K562 (cell line): ENCODE measurements at regions not wholly inside any gene's neighbourhood (a gene's known extent, or its start where the extent isn't known, plus 50 kb on each side); places are given as distances from the start of the nearest gene placed in this dataset.

Experiments
- ATAC-seq: fragments of 200-7000 bp; cut with Tn5 transposase; 3 replicates; pipeline ENCODE4 v1.9.1; 2020; ENCODE audit warnings: moderate library complexity
- BruUV-seq: library from RNA; stranded (reverse); fragments of 400-500 nt; replicated peaks from 2 replicates; lab custom pipeline; 2021; lab: Mats Ljungman, UMichigan
- CTCF ChIA-PET: fragments of 300-600 bp; formaldehyde crosslinking; extraction: SDS; loops from one replicate; lab custom pipeline; 2021; ENCODE audit warnings: low intra/inter-chr PET ratio; lab: Yijun Ruan, JAX
- POLR2A ChIA-PET: fragments of 300-600, 350-650 bp; sonication (Branson Sonifier 250); formaldehyde crosslinking; extraction: SDS; loops from one replicate; lab custom pipeline; 2021; ENCODE audit warnings: antibody characterized with exemption, inconsistent platforms; lab: Yijun Ruan, JAX
- DNase-seq, 4 experiments: peaks; one replicate each; pipeline versions ENCODE4 v3.0.0 to v3.0.0-alpha.2; 2011 to 2018; ENCODE audit warnings: low spot score in 3 of 4, mixed read lengths in 3 of 4; ENCODE audit errors: extremely low read depth in 1 of 4
- FAIRE-seq: peaks from 2 replicates; lab custom pipeline; 2011; peaks lifted over from hg19 to GRCh38; lab: Jason Lieb, UNC
- H2AFZ ChIP-seq: 2 replicates; pipeline ENCODE4 v1.6.0; 2011; ENCODE audit warnings: low read depth, low read length, control low read depth, inconsistent platforms
- H3K27ac ChIP-seq: fragments of 200-600 bp; 3 replicates; pipeline ENCODE4 v1.8.0; 2011; ENCODE audit warnings: low read depth, mild to moderate bottlenecking, control low read depth, inconsistent platforms, low read length, moderate library complexity, mixed read lengths; ENCODE audit errors: extremely low read depth
- H3K27me3 ChIP-seq, 2 experiments: fragments of 300-600 bp in 1 of 2; 2 replicates in 1 of 2; 3 replicates in 1 of 2; pipeline versions ENCODE4 v1.6.0 to v1.8.0; 2011; ENCODE audit warnings: inconsistent platforms in 2 of 2, low read length in 2 of 2, mild to moderate bottlenecking in 1 of 2, mixed read lengths in 1 of 2, moderate library complexity in 1 of 2; ENCODE audit not compliant: control insufficient read depth in 2 of 2, insufficient read depth in 2 of 2
- H3K36me3 ChIP-seq: fragments of 300-600 bp; 3 replicates; pipeline ENCODE4 v1.8.0; 2011; ENCODE audit warnings: mild to moderate bottlenecking, low read length, inconsistent platforms; ENCODE audit not compliant: control insufficient read depth, insufficient read depth
- H3K4me1 ChIP-seq, 2 experiments: fragments of 200-600 bp in 1 of 2; replicated peaks in 1 of 2; 2 replicates in 1 of 2; 3 replicates in 1 of 2; pipeline versions ENCODE4 v1.5.1 to v1.8.0; 2011; ENCODE audit warnings: inconsistent platforms in 2 of 2, low read length in 2 of 2, mild to moderate bottlenecking in 1 of 2, mixed read lengths in 1 of 2, moderate library complexity in 1 of 2; ENCODE audit not compliant: control insufficient read depth in 2 of 2, insufficient read depth in 2 of 2
- H3K4me2 ChIP-seq: 2 replicates; pipeline ENCODE4 v1.6.1; 2011; ENCODE audit warnings: low read length, control low read depth, inconsistent platforms, mixed read lengths; ENCODE audit not compliant: insufficient read depth
- H3K4me3 ChIP-seq: fragments of 200-600 bp; sonication (generic), shearing (Covaris generic); 2 replicates; pipeline ENCODE4 v1.5.1; 2016; ENCODE audit warnings: control low read depth, inconsistent platforms
- H3K79me2 ChIP-seq: fragments of 200-600 bp; 3 replicates; pipeline ENCODE4 v1.8.0; 2011; ENCODE audit warnings: low read length, inconsistent platforms; ENCODE audit not compliant: control insufficient read depth, insufficient read depth
- H3K9ac ChIP-seq, 2 experiments: 2 replicates each; pipeline versions ENCODE4 v1.6.0 to v1.6.1; 2011; ENCODE audit warnings: low read depth in 2 of 2, low read length in 2 of 2, control low read depth in 1 of 2, inconsistent platforms in 1 of 2, mild to moderate bottlenecking in 1 of 2, mixed read lengths in 1 of 2; ENCODE audit not compliant: insufficient read depth in 1 of 2
- H3K9me1 ChIP-seq: one replicate; pipeline ENCODE4 v1.6.0; 2011; ENCODE audit warnings: inconsistent platforms, mild to moderate bottlenecking, low read length, moderate library complexity; ENCODE audit not compliant: control insufficient read depth, insufficient read depth
- H3K9me3 ChIP-seq: replicated peaks from 2 replicates; pipeline ENCODE4 v1.5.1; 2011; ENCODE audit warnings: low read depth, low read length, inconsistent platforms; ENCODE audit not compliant: control insufficient read depth, insufficient read depth
- H4K20me1 ChIP-seq: replicated peaks from 2 replicates; pipeline ENCODE4 v1.6.1; 2011; ENCODE audit warnings: low read length, inconsistent platforms, mixed read lengths; ENCODE audit not compliant: control insufficient read depth, insufficient read depth
- BRF2 ChIP-seq: IDR thresholded peaks from 3 replicates; pipeline ENCODE4 v1.6.1; 2011; ENCODE audit warnings: borderline replicate concordance, mild to moderate bottlenecking; ENCODE audit not compliant: insufficient read length, insufficient read depth
- EWSR1 ChIP-seq: fragments of 450-650 bp; IDR thresholded peaks from 2 replicates; pipeline ENCODE4 v1.6.1; 2018; ENCODE audit warnings: borderline replicate concordance, mild to moderate bottlenecking, low read depth, moderate library complexity; ENCODE audit not compliant: partially characterized antibody
- HES1 ChIP-seq: fragments of 450-650 bp; IDR thresholded peaks from 2 replicates; pipeline ENCODE4 v1.6.1; 2016; ENCODE audit warnings: low read depth, mild to moderate bottlenecking, moderate library complexity
- HOMEZ ChIP-seq: fragments of 250-450 bp; sonication (Bioruptor Pico); IDR thresholded peaks from 2 replicates; pipeline ENCODE4 v1.4.0; 2020; ENCODE audit warnings: mild to moderate bottlenecking, moderate library complexity
- KDM1A ChIP-seq, 2 experiments: fragments of 450-650 bp; IDR thresholded peaks; 2 replicates each; pipeline ENCODE4 v1.6.1; 2016; ENCODE audit warnings: mild to moderate bottlenecking in 2 of 2
- NFIC ChIP-seq: fragments of 450-650 bp; IDR thresholded peaks from 2 replicates; pipeline ENCODE4 v1.6.1; 2017; ENCODE audit warnings: mild to moderate bottlenecking, inconsistent platforms
- SAFB2 ChIP-seq: fragments of 200-400 bp; formaldehyde crosslinking; IDR thresholded peaks from 2 replicates; pipeline ENCODE4 v1.6.1; 2018; ENCODE audit warnings: borderline replicate concordance, low read length, low read depth, moderate library complexity; ENCODE audit not compliant: severe bottlenecking
- SRSF3 ChIP-seq: fragments of 200-400 bp; formaldehyde crosslinking; IDR thresholded peaks from 2 replicates; pipeline ENCODE4 v1.6.1; 2016; ENCODE audit warnings: mild to moderate bottlenecking, low read length, moderate library complexity; ENCODE audit not compliant: insufficient read depth
- TAF7 ChIP-seq: fragments of 450-650 bp; IDR thresholded peaks from 2 replicates; pipeline ENCODE4 v1.6.1; 2016; ENCODE audit warnings: missing genetic modification characterization, missing compliant biosample characterization
- ZNF121 ChIP-seq: sonication (generic); formaldehyde crosslinking; conservative IDR thresholded peaks from 2 replicates; pipeline ENCODE4 v1.8.0; 2022; ENCODE audit warnings: missing genetic modification reagents
- WGBS: fragments of 100-300 bp; shearing (Covaris generic); methylation state at CpG from one replicate; pipeline ENCODE4 v1.1.6; 2016; ENCODE audit warnings: low coverage, mixed read lengths; ENCODE audit not compliant: insufficient coverage; ENCODE audit errors: missing lambda C conversion rate; 5-methylcytosine and 5-hydroxymethylcytosine counted together
- in situ Hi-C: fragments of 300-500 bp; cut with MboI; formaldehyde crosslinking; loops from 4 replicates; pipeline ENCODE4 v1.15.0; 2018; ENCODE audit warnings: inconsistent platforms, mixed read lengths
- intact Hi-C: fragments of 100-400 bp; cut with micrococcal nuclease; formaldehyde crosslinking; loops from 2 replicates; pipeline ENCODE4 v1.14.2; 2022

- peaks cover 5 to 28% of the 10 kb centered on the region in 2 experiments; a peak in 3 of 5 replicates for H3K27me3 ChIP-seq
- no peak overlapping the region for H3K4me2 ChIP-seq
- no peaks in the 10 kb centered on the region for H4K20me1 ChIP-seq
- intact Hi-C loops = no loop called here
- FAIRE-seq (no peak), ATAC-seq (no peak), DNase-seq (no peak)
- in situ Hi-C loops = no loop called here
- no peaks in the 10 kb centered on the region for H3K36me3 ChIP-seq
- POLR2A ChIA-PET = interaction anchor here (1.2 kb wide), 1 partner anchor 27 kb away, joined by 3 read pairs; no protein-coding TSS in a partner anchor
- no peaks in the 10 kb centered on the region for H3K9me1 ChIP-seq
- BruUV-seq = no TSS peak
- TF ChIP-seq SRSF3 (no peak), ZNF121 (CRISPR knock-in tag) (no peak), BRF2 (no peak), KDM1A (IDR thresholded peaks at IDR 0.05) (no peak), EWSR1 (no peak), TAF7 (no peak), HES1 (no peak), SAFB2 (no peak), NFIC (no peak), HOMEZ (CRISPR knock-in tag) (no peak)
- H3K27ac ChIP-seq = no peak overlapping the region
- no peak overlapping the region for H3K9ac ChIP-seq
- CTCF ChIA-PET = no interaction called here
- no peaks in the 10 kb centered on the region for H3K79me2 ChIP-seq
- WGBS = 1% methylated on average over 10 of the region's 10 CpGs
- no peaks in the 10 kb centered on the region for H3K4me1 ChIP-seq
- no peak overlapping the region for H2AFZ ChIP-seq
- H3K4me3 ChIP-seq = no peak overlapping the region
- H3K9me3 ChIP-seq = no peaks in the 10 kb centered on the region
Measured at GRCh38 chr18:10350661-10351060, 103.8 kb upstream of the APCDD1 start.
